HG03565 (cell line): ENCODE measurements at regions not wholly inside any gene's neighbourhood (a gene's known extent, or its start where the extent isn't known, plus 50 kb on each side); places are given as distances from the start of the nearest gene placed in this dataset.

Experiments used
- ATAC-seq: cut with Tn5 transposase; IDR thresholded peaks from one replicate; pipeline ENCODE4 v1.9.1; 2021; ENCODE audit warnings: mild to moderate bottlenecking, moderate library complexity; ENCODE audit not compliant: unreplicated experiment

DNA sequence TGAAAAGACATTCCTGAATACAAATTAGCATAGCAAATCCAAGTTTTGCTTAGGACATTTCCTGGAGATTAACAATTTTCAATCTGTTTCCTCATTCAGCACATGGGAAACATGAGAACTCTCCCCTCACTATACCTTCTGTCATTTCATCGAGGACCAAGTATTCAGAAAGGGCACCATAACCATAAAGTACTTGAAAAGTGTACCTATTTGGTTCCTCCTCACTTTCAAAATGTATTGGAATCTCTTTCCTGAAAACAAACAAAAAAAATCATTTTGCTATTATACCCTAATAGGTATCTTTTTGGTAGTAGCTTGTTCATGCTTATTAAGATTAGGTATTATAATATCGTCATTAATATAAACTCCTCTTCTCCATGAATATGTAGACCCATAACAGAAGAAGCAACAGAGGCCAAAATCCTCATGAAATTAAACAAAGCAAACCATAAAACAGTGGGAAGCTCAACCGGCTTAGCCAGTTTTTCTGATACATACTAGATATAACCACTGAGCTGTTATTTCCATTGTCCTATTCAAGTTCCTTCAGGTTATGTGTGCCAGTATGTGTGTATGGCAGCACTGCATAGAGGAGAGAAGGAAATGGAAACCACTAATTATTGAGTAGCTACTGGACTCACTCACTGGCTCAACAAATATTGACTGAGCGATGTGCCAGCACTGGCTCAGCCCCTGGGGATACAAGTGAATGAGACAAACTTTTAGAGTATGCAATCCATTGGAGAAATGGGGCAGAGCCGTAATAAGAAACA lies 274.0 kb downstream of the MAFB start:
- ATAC-seq = no peak

DNA sequence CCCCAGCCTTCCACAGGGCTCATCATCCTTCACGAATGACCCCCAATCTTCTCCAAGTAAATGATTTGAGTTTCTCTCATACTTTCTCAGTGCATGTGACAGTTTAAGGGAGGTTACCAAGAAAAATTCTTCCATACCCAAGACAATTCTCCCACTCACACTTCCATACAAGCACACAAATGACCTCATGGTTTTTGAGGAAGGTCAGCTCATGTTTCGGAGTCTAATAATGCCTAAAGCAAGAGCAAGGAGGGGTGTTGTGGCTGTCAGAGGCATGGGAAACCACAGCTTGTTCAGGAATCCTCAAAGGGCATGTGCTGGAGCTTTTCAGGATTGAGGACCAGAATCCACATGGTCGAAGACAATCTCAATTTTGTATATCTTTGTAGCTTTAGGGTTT lies 279.0 kb downstream of the MAFB start:
- ATAC-seq = no peak

DNA sequence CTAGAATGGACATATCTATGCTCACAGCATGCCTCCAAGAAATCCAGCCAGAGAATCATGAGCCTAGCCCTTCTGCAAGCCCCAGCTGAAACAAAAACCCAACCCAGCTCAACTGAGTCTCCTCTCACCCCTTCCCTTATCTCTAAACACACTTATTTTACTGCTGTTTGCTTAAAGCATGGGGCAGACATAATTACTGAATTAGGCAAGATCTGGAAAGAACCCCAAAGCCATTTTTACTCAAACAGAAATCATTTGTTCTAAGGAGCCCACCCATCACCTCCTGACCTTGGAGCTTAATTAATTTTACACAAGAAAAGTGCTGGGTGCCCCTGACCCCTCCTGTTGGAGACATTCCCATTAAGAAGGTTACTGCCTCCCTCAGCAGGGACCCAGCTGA lies 291.6 kb downstream of the MAFB start:
- no peak for ATAC-seq

- ATAC-seq = no peak
Measured at GRCh38 chr20:40393197-40394079, 295.6 kb downstream of the MAFB start.

GRCh38 chr20:40390654-40391053 lies 298.4 kb downstream of the MAFB start:
- ATAC-seq = no peak

GRCh38 chr20:40370800-40371199 lies 318.2 kb downstream of the MAFB start:
- no peak for ATAC-seq

GRCh38 chr20:40368876-40369275 lies 320.2 kb downstream of the MAFB start:
- no peak for ATAC-seq

DNA sequence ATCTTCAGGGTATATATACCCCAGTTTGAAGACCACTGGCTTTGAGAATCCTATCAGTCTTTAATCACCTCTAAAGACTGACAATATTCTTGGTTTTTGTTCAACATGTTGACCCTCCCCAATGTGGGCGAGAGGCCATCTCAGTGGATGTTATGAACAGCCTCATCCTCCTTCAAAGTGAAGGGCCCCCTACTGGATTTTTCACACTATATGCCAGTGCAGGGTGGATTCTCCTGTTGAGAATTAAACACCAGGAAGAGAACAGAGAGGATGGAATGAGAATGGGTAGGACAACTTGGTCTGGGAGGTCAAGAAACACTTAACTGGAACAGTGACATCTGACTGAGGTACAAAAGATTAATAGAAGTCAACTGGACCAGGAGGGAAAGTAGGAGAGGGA lies 327.1 kb downstream of the MAFB start:
- ATAC-seq = no peak

GRCh38 chr20:40359131-40359912 lies 329.7 kb downstream of the MAFB start:
- no peak for ATAC-seq

DNA sequence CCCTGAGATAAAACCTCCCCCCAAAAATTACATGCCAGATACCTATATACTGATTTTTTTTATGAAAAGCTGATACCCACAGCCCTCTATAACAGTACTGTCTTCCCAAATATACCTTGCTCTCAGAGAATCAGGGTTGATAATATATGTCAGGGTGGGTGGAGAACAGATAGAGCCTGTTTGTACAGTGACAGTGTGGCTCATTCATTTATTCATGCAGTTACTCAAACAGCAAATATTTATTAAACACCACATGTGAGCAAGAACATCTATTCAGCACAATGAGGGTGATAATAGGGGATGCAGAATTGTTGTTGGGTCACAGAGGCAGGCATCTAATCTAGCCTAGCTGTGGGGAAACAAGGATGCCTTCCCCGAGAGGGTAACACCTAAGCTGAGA lies 334.2 kb downstream of the MAFB start:
- no peak for ATAC-seq

GRCh38 chr20:40343390-40343789 lies 345.6 kb downstream of the MAFB start:
- no peak for ATAC-seq

GRCh38 chr20:40341561-40341960 lies 347.5 kb downstream of the MAFB start:
- ATAC-seq = no peak

DNA sequence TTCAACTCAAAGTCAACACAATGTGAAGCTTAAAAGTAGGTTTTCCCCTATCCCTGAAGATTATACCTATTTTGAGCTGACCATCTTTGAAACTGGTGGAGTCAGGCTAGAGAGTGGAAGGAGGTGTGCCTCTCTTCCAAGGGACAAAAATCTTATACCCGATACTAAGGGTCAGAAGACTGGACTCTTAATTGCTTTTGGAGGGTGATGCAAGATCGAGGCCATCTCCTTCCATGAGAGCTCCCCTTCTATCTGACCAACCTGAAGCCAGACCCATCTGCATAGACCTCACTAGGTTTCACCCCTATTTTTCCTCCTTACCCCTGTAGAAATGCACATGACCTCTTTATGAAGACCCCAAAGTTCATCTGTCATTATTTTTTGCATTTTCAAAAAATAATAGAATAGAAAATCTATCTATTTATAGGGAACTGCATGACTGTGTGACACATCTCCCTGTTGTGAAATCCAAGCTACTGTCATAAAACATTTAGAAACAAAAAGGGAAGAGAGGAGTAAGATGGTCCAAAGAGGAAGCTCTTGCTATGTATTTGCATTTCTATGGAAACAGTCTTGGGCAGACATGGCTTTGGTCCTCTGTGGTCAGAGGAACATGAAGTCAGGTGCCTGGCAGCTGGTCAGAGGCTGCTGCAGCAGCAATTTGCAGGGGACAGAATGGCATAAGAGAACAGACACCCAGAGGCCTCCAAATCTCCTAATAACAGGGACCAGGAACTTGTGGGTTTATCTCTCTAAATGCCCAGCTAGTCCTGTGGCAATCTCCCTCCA lies 349.2 kb downstream of the MAFB start:
- no peak for ATAC-seq

DNA sequence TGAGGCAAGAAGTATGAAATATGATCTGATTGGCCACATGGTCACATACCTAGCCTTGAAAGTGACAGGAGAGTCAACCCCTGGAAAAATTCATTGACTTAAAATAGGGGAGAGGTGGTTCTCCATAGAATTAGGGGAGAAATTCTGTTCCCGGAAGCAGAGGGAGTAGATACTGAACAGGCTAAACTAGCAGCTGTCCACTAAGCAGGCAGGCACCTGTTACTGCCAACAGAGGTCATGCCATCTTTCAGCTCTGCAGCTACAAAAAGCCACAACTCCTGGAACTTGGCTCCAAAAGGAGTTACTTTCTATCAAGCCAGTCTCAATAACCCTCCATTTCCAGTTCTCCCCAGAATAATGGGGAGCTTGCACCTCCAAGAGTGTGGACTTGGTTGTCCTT lies 352.5 kb downstream of the MAFB start:
- no peak for ATAC-seq

GRCh38 chr20:40335901-40336351 lies 353.1 kb downstream of the MAFB start:
- ATAC-seq = no peak

DNA sequence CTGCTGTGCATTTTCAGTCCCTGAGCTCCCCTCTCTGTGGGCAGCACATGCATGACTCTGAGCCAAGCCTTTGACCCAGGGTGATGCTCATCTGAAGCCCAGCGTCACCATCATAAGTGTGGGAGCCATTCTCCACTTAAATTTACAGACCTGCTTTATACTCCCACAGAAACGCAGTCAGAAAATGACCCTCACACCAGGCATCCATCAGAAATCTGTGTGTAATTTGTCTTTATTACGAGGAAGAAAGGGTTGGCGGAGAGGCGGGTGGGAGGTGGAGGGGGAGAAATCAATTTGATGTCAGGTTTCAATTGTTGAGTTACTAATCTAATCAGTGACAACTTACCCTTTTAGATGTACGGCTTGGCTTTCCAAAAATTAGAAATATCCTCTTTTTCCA lies 353.6 kb downstream of the MAFB start:
- no peak for ATAC-seq

DNA sequence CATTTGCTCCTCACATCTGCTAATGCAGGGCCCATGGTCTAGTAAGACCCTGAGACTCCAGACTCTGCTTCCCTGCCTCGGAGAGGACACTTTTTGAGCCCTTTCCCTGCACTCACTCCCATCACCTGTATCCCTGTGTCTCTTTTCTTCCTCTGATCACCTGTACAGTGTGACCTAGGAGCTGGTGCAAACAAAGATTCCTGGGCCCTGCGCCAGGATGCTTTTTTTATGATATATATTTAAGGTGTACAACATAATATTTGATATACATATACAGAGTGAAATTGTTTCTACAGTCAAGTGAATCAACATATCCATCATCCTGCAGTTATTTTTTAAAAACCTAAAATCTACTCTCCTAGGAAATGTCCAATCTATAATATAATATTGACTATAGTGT lies 355.4 kb downstream of the MAFB start:
- no peak for ATAC-seq

GRCh38 chr20:40331807-40332560 lies 357.1 kb downstream of the MAFB start:
- no peak for ATAC-seq

DNA sequence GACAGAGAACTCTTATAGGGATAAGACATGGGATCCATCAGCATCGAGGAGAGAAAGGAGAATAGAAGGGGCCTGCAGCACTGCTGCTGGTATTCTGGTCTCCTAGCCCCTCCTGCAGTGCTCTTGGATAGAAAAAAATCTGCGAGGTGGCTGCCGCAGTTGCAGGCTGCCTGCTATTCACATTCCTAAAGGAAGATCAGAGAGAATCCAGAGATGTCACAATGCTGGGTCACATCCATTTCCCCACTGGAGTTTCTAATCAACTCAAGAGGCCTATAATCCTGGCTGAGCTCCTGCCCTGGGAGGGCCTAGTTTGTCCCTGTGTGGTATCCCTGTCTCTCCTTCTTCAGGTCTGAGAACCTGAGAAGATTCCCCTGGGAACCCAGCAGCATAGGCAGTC lies 357.8 kb downstream of the MAFB start:
- no peak for ATAC-seq

DNA sequence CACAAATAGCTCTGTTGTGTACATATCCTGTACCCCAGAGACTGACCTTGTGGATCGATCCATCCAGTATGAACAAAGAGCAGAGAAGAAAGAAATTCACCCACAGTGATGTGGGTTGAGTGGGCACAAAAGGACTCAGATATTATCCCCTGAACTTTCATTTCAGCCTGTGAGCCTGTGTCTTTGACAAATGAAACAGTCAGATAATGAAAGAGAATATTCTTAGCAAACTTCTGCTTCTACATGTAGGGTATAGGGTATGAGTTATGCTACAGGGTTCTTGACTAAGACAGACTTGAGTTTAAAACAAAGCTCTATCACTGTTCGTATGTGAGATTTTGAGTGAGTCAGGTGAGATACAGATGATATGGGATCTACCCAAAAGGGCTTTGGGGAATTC lies 359.7 kb downstream of the MAFB start:
- ATAC-seq = no peak
